Ishikawa (cell line): ENCODE measurements at regions not wholly inside any gene's neighbourhood (a gene's known extent, or its start where the extent isn't known, plus 50 kb on each side); places are given as distances from the start of the nearest gene placed in this dataset.

Source experiments
- CEBPB ChIP-seq: IDR thresholded peaks from 2 replicates; pipeline ENCODE4 v1.6.1; 2012
- CREB1 ChIP-seq: IDR thresholded peaks from 2 replicates; pipeline ENCODE4 v1.6.1; 2012; ENCODE audit warnings: low read depth
- EGR1 ChIP-seq: IDR thresholded peaks from 2 replicates; pipeline ENCODE4 v1.6.1; 2012
- EP300 ChIP-seq: IDR thresholded peaks from 2 replicates; pipeline ENCODE4 v1.6.1; 2012; ENCODE audit warnings: borderline replicate concordance
- FOXM1 ChIP-seq: IDR thresholded peaks from 2 replicates; pipeline ENCODE4 v1.6.1; 2012; ENCODE audit warnings: low read depth, borderline replicate concordance
- NFIC ChIP-seq: IDR thresholded peaks from 2 replicates; pipeline ENCODE4 v1.6.1; 2012
- RAD21 ChIP-seq: IDR thresholded peaks from 2 replicates; pipeline ENCODE4 v1.6.1; 2012; ENCODE audit warnings: low read depth
- TAF1 ChIP-seq: IDR thresholded peaks from 2 replicates; pipeline ENCODE4 v1.6.1; 2012; ENCODE audit warnings: low read depth, mild to moderate bottlenecking
- TCF12 ChIP-seq: IDR thresholded peaks from 2 replicates; pipeline ENCODE4 v1.6.1; 2012; ENCODE audit warnings: low read depth
- TEAD4 ChIP-seq: IDR thresholded peaks from 2 replicates; pipeline ENCODE4 v1.6.1; 2012
- YY1 ChIP-seq: IDR thresholded peaks from 2 replicates; pipeline ENCODE4 v1.6.1; 2012; ENCODE audit warnings: low read depth
- ZBTB7A ChIP-seq: IDR thresholded peaks from 2 replicates; pipeline ENCODE4 v1.6.1; 2012; ENCODE audit warnings: low read depth
- TF ChIP-seq, protein P1 (sequence below): IDR thresholded peaks from 2 replicates; pipeline ENCODE4 v1.6.1; 2012
- TF ChIP-seq, protein P2 (sequence below): IDR thresholded peaks from 2 replicates; pipeline ENCODE4 v1.6.1; 2012
- TF ChIP-seq, protein P3 (sequence below): IDR thresholded peaks from 2 replicates; pipeline ENCODE4 v1.6.1; 2012; ENCODE audit warnings: low read depth, mild to moderate bottlenecking

DNA sequence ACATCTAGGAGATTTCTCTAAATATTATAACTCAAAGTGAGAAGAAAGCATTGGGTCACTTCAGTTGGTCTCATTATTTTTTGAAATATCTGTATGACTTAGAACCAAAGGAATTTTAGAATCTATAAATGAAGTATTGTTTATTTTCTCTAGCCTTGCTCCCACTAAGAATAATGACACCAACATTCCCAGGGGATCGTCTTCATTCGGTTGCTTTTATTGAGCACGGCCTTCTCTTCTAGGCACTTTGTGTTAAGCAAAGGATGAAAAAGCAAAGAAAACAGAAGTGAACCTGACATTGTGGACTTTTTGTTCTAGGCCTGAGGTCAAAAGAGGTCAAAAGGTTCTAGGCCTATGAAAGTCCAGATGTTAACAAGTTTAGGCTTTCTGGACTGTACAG, 231.9 kb downstream of the GALR1 start:
- TF ChIP-seq, protein P1, sequence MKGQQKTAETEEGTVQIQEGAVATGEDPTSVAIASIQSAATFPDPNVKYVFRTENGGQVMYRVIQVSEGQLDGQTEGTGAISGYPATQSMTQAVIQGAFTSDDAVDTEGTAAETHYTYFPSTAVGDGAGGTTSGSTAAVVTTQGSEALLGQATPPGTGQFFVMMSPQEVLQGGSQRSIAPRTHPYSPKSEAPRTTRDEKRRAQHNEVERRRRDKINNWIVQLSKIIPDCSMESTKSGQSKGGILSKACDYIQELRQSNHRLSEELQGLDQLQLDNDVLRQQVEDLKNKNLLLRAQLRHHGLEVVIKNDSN: no peak
- TF ChIP-seq TEAD4: no peak
- TF ChIP-seq EP300: no peak
- no peak for TF ChIP-seq CEBPB
- TF ChIP-seq TCF12: no peak
- TF ChIP-seq CREB1: no peak
- TF ChIP-seq YY1: no peak
- no peak for TF ChIP-seq TAF1
- TF ChIP-seq RAD21: no peak
- no peak for TF ChIP-seq FOXM1

DNA sequence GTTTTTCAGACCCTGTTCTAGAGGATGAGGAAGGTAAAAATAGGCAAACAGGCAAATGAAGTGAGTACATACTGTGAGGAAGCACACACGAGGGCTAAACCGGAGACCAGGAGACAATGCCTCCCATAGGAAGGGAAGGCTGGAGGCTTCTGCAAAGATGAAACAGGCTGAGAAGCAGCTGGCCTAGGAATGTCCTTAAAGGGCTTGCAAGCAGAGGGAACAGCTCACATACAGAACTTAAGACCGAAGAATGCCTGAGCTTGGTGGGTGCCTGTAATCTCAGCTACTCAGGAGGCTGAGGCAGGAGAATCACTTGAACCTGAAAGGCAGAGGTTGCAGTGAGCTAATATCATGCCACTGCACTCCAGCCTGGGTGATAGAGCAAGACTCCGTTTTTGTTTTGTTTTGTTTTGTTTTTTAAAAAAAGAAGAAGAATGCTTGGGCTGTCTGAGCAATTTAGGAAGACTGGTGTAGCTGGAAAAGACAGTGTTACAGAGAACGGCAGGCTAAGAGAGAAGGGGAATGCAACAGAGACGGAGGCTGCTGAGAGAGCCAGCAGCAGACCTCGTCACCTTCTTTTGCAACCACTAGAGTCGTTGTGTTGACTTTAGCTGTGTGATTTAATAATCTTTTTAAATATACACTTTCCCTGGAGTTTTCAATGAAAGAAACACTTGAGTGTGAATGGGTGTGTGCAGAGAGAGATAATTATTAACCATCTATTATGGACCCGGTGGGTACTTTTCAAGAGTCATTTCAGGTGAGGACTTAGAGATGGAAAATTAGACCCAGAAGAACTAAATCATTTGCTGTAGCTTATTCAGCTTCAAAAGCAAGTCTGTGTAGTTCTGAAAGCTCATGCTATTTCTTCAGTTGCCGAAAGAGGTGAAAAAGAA, 232.8 kb downstream of the GALR1 start:
- no peak for TF ChIP-seq FOXM1
- TF ChIP-seq EGR1: no peak
- no peak for TF ChIP-seq ZBTB7A
- no peak for TF ChIP-seq CREB1
- no peak for TF ChIP-seq EP300
- TF ChIP-seq CEBPB: no peak
- TF ChIP-seq, protein P2, sequence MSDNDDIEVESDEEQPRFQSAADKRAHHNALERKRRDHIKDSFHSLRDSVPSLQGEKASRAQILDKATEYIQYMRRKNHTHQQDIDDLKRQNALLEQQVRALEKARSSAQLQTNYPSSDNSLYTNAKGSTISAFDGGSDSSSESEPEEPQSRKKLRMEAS: no peak
- TF ChIP-seq, protein P1: no peak
- TF ChIP-seq TCF12: no peak
- no peak for TF ChIP-seq TEAD4
- TF ChIP-seq, protein P3, sequence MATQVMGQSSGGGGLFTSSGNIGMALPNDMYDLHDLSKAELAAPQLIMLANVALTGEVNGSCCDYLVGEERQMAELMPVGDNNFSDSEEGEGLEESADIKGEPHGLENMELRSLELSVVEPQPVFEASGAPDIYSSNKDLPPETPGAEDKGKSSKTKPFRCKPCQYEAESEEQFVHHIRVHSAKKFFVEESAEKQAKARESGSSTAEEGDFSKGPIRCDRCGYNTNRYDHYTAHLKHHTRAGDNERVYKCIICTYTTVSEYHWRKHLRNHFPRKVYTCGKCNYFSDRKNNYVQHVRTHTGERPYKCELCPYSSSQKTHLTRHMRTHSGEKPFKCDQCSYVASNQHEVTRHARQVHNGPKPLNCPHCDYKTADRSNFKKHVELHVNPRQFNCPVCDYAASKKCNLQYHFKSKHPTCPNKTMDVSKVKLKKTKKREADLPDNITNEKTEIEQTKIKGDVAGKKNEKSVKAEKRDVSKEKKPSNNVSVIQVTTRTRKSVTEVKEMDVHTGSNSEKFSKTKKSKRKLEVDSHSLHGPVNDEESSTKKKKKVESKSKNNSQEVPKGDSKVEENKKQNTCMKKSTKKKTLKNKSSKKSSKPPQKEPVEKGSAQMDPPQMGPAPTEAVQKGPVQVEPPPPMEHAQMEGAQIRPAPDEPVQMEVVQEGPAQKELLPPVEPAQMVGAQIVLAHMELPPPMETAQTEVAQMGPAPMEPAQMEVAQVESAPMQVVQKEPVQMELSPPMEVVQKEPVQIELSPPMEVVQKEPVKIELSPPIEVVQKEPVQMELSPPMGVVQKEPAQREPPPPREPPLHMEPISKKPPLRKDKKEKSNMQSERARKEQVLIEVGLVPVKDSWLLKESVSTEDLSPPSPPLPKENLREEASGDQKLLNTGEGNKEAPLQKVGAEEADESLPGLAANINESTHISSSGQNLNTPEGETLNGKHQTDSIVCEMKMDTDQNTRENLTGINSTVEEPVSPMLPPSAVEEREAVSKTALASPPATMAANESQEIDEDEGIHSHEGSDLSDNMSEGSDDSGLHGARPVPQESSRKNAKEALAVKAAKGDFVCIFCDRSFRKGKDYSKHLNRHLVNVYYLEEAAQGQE: no peak
- TF ChIP-seq NFIC: no peak
- no peak for TF ChIP-seq TAF1

DNA sequence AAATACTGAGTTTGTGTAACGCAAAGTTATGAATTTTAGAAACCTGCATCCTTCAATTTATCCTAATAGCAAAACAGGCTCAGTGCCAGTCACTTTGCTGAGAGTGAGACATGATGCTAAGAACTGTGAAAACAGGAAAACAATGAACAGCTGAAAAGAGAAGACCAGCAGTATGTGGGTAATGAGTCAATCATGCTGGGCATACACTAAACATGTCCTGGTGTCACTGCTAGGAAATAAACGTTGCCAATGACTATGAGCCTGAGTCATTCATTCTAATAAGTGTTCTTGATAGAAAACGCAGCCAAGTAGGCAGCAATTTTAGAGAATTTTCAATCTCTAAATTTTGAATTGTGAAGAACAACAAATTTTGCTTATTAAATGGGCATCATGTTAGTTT, 237.3 kb downstream of the GALR1 start:
- TF ChIP-seq TEAD4 (no peak), TCF12 (no peak), CREB1 (no peak), TAF1 (no peak), EP300 (no peak), YY1 (no peak), ZBTB7A (no peak), FOXM1 (no peak), CEBPB (no peak), NFIC (no peak), RAD21 (no peak), EGR1 (no peak)
- TF ChIP-seq, protein P3: no peak
- TF ChIP-seq, protein P2: no peak
- TF ChIP-seq, protein P1: no peak

DNA sequence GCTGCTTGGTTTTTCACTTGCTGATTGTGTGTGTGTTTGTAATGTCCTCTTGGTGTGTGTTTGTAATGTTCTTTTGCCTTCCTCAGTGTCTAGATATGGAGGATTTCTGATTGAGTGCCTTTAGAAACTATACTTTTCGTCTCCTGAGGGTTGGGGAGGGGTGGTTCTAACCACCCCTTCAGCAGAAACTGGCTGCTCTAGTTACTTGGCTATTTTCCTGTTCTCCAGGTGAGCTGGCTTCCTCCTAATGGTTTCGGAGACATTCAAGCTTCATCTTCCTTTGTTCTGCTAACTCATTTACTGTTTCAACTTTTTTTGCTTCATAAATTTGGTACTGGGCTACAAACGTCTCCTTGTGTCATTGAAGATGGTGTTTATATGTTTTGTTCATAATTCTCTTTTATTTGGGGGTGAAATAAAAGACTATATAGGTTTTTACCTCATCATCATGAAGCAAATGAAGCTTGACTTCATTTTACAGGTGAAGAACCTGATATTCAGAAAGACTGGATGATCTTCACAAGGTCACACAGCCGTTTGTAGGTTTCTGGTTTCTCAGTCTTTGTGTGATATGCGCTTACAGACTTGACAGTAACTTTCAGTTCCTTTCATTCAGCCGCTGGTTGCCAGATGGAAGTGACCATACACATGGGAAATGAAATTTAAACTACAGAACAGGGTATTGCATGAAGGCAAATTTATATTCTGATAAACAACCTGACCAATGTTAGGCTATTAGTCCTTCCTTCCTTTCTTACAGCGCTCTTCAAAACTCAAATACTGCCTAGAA, 238.5 kb downstream of the GALR1 start:
- no peak for TF ChIP-seq TAF1
- TF ChIP-seq NFIC: no peak
- TF ChIP-seq EP300: no peak
- no peak for TF ChIP-seq CREB1
- TF ChIP-seq ZBTB7A: no peak
- TF ChIP-seq, protein P3: no peak
- TF ChIP-seq CEBPB: no peak
- TF ChIP-seq YY1: no peak
- TF ChIP-seq RAD21: no peak
